ENCODE measurements at regions not wholly inside any gene's neighbourhood (a gene's known extent, or its start where the extent isn't known, plus 50 kb on each side); places are given as distances from the start of the nearest gene placed in this dataset.

- TF ChIP-seq ZNF609 (CRISPR knock-in tag; IDR thresholded peaks at IDR 0.05; ENCODE audit: borderline replicate concordance), result no peak
Observed at GRCh38 chr7:125136755-125137532, 207.3 kb upstream of the POT1 start (continued).

GRCh38 chr7:125136341-125136740 is 206.7 kb upstream of the POT1 start:
- H3K4me1 ChIP-seq (replicated peaks in 1 of 2; ENCODE audit: control insufficient read depth in 2 of 2, insufficient read depth in 2 of 2, low read length in 2 of 2), result no peaks in the 10 kb centered on the region
- H4K20me1 ChIP-seq (replicated peaks; ENCODE audit: control insufficient read depth, insufficient read depth, low read length), result no peaks in the 10 kb centered on the region
- H3K4me2 ChIP-seq (ENCODE audit: insufficient read depth, low read length), result no peak overlapping the region
- H3K27ac ChIP-seq (ENCODE audit: extremely low read depth, low read depth, low read length), result no peak overlapping the region
- H2AFZ ChIP-seq (ENCODE audit: low read depth, low read length), result no peak overlapping the region
- H3K9ac ChIP-seq (ENCODE audit: insufficient read depth in 1 of 2, low read depth in 2 of 2, low read length in 2 of 2), result no peak overlapping the region
- H3K36me3 ChIP-seq (ENCODE audit: control insufficient read depth, insufficient read depth, low read length), result no peaks in the 10 kb centered on the region
- H3K9me1 ChIP-seq (ENCODE audit: control insufficient read depth, insufficient read depth, low read length), result no peaks in the 10 kb centered on the region
- TF ChIP-seq HDAC6 (IDR thresholded peaks at IDR 0.05; ENCODE audit: low read depth, low read length), result no peak
- TF ChIP-seq TGIF2 (CRISPR knock-in tag; IDR thresholded peaks at IDR 0.05), result no peak
- no peak for TF ChIP-seq NELFE (IDR thresholded peaks at IDR 0.05; ENCODE audit: insufficient read depth, insufficient read length)
- TF ChIP-seq L3MBTL2 (IDR thresholded peaks at IDR 0.05), result no peak
- no peak for TF ChIP-seq SP1 (CRISPR knock-in tag; IDR thresholded peaks at IDR 0.05)
- TF ChIP-seq C11orf30 (IDR thresholded peaks at IDR 0.05; ENCODE audit: low read depth), result no peak
- no peak for TF ChIP-seq RCOR1 (IDR thresholded peaks at IDR 0.05; ENCODE audit: borderline replicate concordance in 1 of 2, low read depth in 2 of 2, low read length in 2 of 2)
- no peak for TF ChIP-seq BDP1 (IDR thresholded peaks at IDR 0.05; ENCODE audit: insufficient read depth, insufficient read length)
- no peak for TF ChIP-seq NCOA4 (IDR thresholded peaks at IDR 0.05; ENCODE audit: partially characterized antibody)
- TF ChIP-seq NFE2L1 (tag; IDR thresholded peaks at IDR 0.05; ENCODE audit: borderline replicate concordance, low read depth), result no peak
- POLR2A ChIA-PET, result no interaction called here
- BruUV-seq (replicated peaks), result no TSS peak
- in situ Hi-C loops (cut with MboI) (no loop called here), intact Hi-C loops (cut with micrococcal nuclease) (no loop called here)
- H3K9me3 ChIP-seq (replicated peaks; ENCODE audit: control insufficient read depth, insufficient read depth, low read depth, low read length), result no peaks in the 10 kb centered on the region
- FAIRE-seq (no peak), ATAC-seq (no peak), DNase-seq (ENCODE audit: extremely low read depth in 1 of 4, low spot score in 3 of 4) (no peak)
- no peaks in the 10 kb centered on the region for H3K79me2 ChIP-seq (ENCODE audit: control insufficient read depth, insufficient read depth, low read length)
- WGBS (ENCODE audit: insufficient coverage, low coverage, missing lambda C conversion rate), result 0% methylated on average over 1 of the region's 1 CpG
- no peak overlapping the region for H3K4me3 ChIP-seq
- CTCF ChIA-PET (ENCODE audit: low intra/inter-chr PET ratio), result no interaction called here
- no peaks in the 10 kb centered on the region for H3K27me3 ChIP-seq (ENCODE audit: control insufficient read depth in 2 of 2, insufficient read depth in 2 of 2, low read length in 2 of 2)
